Omental fat pad (tissue), 3 donors: ENCODE measurements at regions not wholly inside any gene's neighbourhood (a gene's known extent, or its start where the extent isn't known, plus 50 kb on each side); places are given as distances from the start of the nearest gene placed in this dataset.

Experiments used
- ATAC-seq: fragments of 150-250 bp; one replicate; pipeline ENCODE4 v1.9.1; 2016; ENCODE audit warnings: mild to moderate bottlenecking, moderate library complexity; ENCODE audit not compliant: low FRiP score
- DNase-seq: peaks from one replicate; pipeline ENCODE4 v3.0.0-alpha.2; 2019; ENCODE audit warnings: low spot score
- CTCF ChIP-seq, 3 donors: fragments of 450-650 bp; IDR thresholded peaks; one replicate each; pipeline ENCODE4 v1.5.1; 2016 to 2017; ENCODE audit warnings: antibody characterized with exemption in 3 of 3, mild to moderate bottlenecking in 3 of 3, moderate library complexity in 2 of 3

GRCh38 chr5:33270671-33271070 lies 170.1 kb upstream of the TARS1 start:
- ATAC-seq = no peak
- DNase-seq = no peak
- no peak for TF ChIP-seq CTCF (IDR thresholded peaks at IDR 0.05)

GRCh38 chr5:33271606-33272005 lies 169.2 kb upstream of the TARS1 start:
- no peak for DNase-seq

GRCh38 chr5:33272288-33272687 lies 168.5 kb upstream of the TARS1 start:
- no peak for DNase-seq
- no peak for TF ChIP-seq CTCF (IDR thresholded peaks at IDR 0.05)
- ATAC-seq = no peak

More at GRCh38 chr5:33271606-33272005, 169.2 kb upstream of the TARS1 start:
- no peak for ATAC-seq
- TF ChIP-seq CTCF (IDR thresholded peaks at IDR 0.05) = no peak

- no peak for TF ChIP-seq CTCF (IDR thresholded peaks at IDR 0.05)
- no peak for ATAC-seq
- DNase-seq = no peak
These were observed 166.8 kb upstream of the TARS1 start for GRCh38 chr5:33273985-33274384.

GRCh38 chr5:33275391-33275790 lies 165.4 kb upstream of the TARS1 start:
- ATAC-seq (no peak), DNase-seq (no peak)
- no peak for TF ChIP-seq CTCF (IDR thresholded peaks at IDR 0.05)

- TF ChIP-seq CTCF (IDR thresholded peaks at IDR 0.05) = no peak
- no peak for DNase-seq
- no peak for ATAC-seq
These were observed 164.7 kb upstream of the TARS1 start for GRCh38 chr5:33275921-33276627.

- no peak for TF ChIP-seq CTCF (IDR thresholded peaks at IDR 0.05)
These were observed 164.2 kb upstream of the TARS1 start for GRCh38 chr5:33276628-33276950.

More at GRCh38 chr5:33276628-33276950, 164.2 kb upstream of the TARS1 start:
- ATAC-seq = no peak
- DNase-seq = no peak
